ENCODE measurements at regions not wholly inside any gene's neighbourhood (a gene's known extent, or its start where the extent isn't known, plus 50 kb on each side); places are given as distances from the start of the nearest gene placed in this dataset.

GRCh38 chr9:109925799-109926198 is 145.8 kb downstream of the PALM2AKAP2 start:
- CTCF ChIA-PET, result no interaction called here

DNA sequence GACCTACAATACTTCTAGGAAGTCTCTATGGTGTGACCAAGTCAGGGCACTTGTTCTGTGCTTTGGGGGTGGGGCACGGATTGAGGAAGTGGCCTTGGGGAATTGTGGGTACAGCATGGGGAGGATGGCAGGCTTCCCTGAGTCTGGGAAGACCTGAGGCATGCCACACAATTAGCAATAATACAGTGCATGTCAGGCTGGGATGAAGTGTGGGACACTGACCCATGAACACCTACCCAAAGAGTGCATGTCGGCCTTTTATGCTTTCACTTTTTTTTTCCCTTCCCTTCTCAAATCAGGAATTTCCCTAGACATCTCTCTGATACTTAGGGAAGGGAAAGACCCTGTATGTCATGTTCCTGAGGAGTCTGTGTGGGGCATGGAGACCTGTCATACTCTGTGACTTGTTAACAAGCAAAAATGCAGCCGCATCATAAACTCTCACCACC is 146.4 kb downstream of the PALM2AKAP2 start:
- no peak for TF ChIP-seq FOXA1 (IDR thresholded peaks at IDR 0.05)
- TF ChIP-seq ELF4 (IDR thresholded peaks at IDR 0.05), result no peak
- no peak for TF ChIP-seq ARNT (IDR thresholded peaks at IDR 0.05)
- no peak for TF ChIP-seq SP1 (IDR thresholded peaks at IDR 0.05)
- TF ChIP-seq TARDBP (IDR thresholded peaks at IDR 0.05), result no peak
- no peak for TF ChIP-seq SUZ12 (IDR thresholded peaks at IDR 0.05)
- TF ChIP-seq LEF1 (IDR thresholded peaks at IDR 0.05; ENCODE audit: borderline replicate concordance), result no peak
- no peak for TF ChIP-seq ZNF384 (IDR thresholded peaks at IDR 0.05)
- TF ChIP-seq NFRKB (IDR thresholded peaks at IDR 0.05), result no peak
- no peak for TF ChIP-seq L3MBTL2 (conservative IDR thresholded peaks at IDR 0.05)
- TF ChIP-seq, protein P1, sequence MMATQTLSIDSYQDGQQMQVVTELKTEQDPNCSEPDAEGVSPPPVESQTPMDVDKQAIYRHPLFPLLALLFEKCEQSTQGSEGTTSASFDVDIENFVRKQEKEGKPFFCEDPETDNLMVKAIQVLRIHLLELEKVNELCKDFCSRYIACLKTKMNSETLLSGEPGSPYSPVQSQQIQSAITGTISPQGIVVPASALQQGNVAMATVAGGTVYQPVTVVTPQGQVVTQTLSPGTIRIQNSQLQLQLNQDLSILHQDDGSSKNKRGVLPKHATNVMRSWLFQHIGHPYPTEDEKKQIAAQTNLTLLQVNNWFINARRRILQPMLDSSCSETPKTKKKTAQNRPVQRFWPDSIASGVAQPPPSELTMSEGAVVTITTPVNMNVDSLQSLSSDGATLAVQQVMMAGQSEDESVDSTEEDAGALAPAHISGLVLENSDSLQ (IDR thresholded peaks at IDR 0.05), result no peak
- no peak for TF ChIP-seq CTBP1 (IDR thresholded peaks at IDR 0.05; ENCODE audit: borderline replicate concordance)
- TF ChIP-seq FOXK2 (IDR thresholded peaks at IDR 0.05), result no peak
- no peak for TF ChIP-seq BHLHE40 (IDR thresholded peaks at IDR 0.05; ENCODE audit: borderline replicate concordance)
- no peak for TF ChIP-seq FOXM1 (IDR thresholded peaks at IDR 0.05; ENCODE audit: borderline replicate concordance)
- no peak for TF ChIP-seq HDGF (IDR thresholded peaks at IDR 0.05; ENCODE audit: borderline replicate concordance)
- CTCF ChIA-PET, result interaction anchor here (0.6 kb wide), 1 partner anchor 9 kb away, joined by 7 read pairs; no protein-coding TSS in a partner anchor
- no peak for DNase-seq (ENCODE audit: extremely low spot score)
- POLR2A ChIA-PET, result no interaction called here

More at GRCh38 chr9:109925799-109926198, 145.8 kb downstream of the PALM2AKAP2 start:
- TF ChIP-seq SUZ12 (IDR thresholded peaks at IDR 0.05) (no peak), FOXA1 (IDR thresholded peaks at IDR 0.05) (no peak), FOXM1 (IDR thresholded peaks at IDR 0.05; ENCODE audit: borderline replicate concordance) (no peak), FOXK2 (IDR thresholded peaks at IDR 0.05) (no peak), L3MBTL2 (conservative IDR thresholded peaks at IDR 0.05) (no peak), ZNF384 (IDR thresholded peaks at IDR 0.05) (no peak), NFRKB (IDR thresholded peaks at IDR 0.05) (no peak), ARNT (IDR thresholded peaks at IDR 0.05) (no peak), ELF4 (IDR thresholded peaks at IDR 0.05) (no peak), TARDBP (IDR thresholded peaks at IDR 0.05) (no peak), LEF1 (IDR thresholded peaks at IDR 0.05; ENCODE audit: borderline replicate concordance) (no peak)
- DNase-seq (ENCODE audit: extremely low spot score), result no peak
- POLR2A ChIA-PET, result no interaction called here

- POLR2A ChIA-PET, result no interaction called here
- DNase-seq (ENCODE audit: extremely low spot score), result no peak
- CTCF ChIA-PET, result no interaction called here
- no peak for TF ChIP-seq ELF4 (IDR thresholded peaks at IDR 0.05)
These were observed 151.6 kb downstream of the PALM2AKAP2 start for GRCh38 chr9:109931623-109932022.

- ChIA-PET CTCF (interaction anchor here (0.6 kb wide), 1 partner anchor 115 kb away, joined by 4 read pairs; no protein-coding TSS in a partner anchor), POLR2A (no interaction called here)
- TF ChIP-seq L3MBTL2 (conservative IDR thresholded peaks at IDR 0.05) (no peak), ARNT (IDR thresholded peaks at IDR 0.05) (no peak), FOXA1 (IDR thresholded peaks at IDR 0.05) (no peak), ZNF384 (IDR thresholded peaks at IDR 0.05) (no peak), TARDBP (IDR thresholded peaks at IDR 0.05) (no peak), FOXK2 (IDR thresholded peaks at IDR 0.05) (no peak), CTBP1 (IDR thresholded peaks at IDR 0.05; ENCODE audit: borderline replicate concordance) (no peak)
- DNase-seq (ENCODE audit: extremely low spot score), result no peak
These were observed 154.3 kb downstream of the PALM2AKAP2 start for GRCh38 chr9:109934136-109934856.

GRCh38 chr9:109934857-109935215 is 154.8 kb downstream of the PALM2AKAP2 start:
- POLR2A ChIA-PET, result no interaction called here
- no peak for DNase-seq (ENCODE audit: extremely low spot score)
- TF ChIP-seq ARNT (IDR thresholded peaks at IDR 0.05) (no peak), CTBP1 (IDR thresholded peaks at IDR 0.05; ENCODE audit: borderline replicate concordance) (no peak), NFRKB (IDR thresholded peaks at IDR 0.05) (no peak), FOXA1 (IDR thresholded peaks at IDR 0.05) (no peak), BHLHE40 (IDR thresholded peaks at IDR 0.05; ENCODE audit: borderline replicate concordance) (no peak), SP1 (IDR thresholded peaks at IDR 0.05) (no peak), FOXM1 (IDR thresholded peaks at IDR 0.05; ENCODE audit: borderline replicate concordance) (no peak)
- CTCF ChIA-PET, result no interaction called here

GRCh38 chr9:109935406-109936087 is 155.5 kb downstream of the PALM2AKAP2 start:
- TF ChIP-seq LEF1 (IDR thresholded peaks at IDR 0.05; ENCODE audit: borderline replicate concordance) (no peak), TARDBP (IDR thresholded peaks at IDR 0.05) (no peak)
- ChIA-PET POLR2A (no interaction called here), CTCF (no interaction called here)
- DNase-seq (ENCODE audit: extremely low spot score), result no peak

DNA sequence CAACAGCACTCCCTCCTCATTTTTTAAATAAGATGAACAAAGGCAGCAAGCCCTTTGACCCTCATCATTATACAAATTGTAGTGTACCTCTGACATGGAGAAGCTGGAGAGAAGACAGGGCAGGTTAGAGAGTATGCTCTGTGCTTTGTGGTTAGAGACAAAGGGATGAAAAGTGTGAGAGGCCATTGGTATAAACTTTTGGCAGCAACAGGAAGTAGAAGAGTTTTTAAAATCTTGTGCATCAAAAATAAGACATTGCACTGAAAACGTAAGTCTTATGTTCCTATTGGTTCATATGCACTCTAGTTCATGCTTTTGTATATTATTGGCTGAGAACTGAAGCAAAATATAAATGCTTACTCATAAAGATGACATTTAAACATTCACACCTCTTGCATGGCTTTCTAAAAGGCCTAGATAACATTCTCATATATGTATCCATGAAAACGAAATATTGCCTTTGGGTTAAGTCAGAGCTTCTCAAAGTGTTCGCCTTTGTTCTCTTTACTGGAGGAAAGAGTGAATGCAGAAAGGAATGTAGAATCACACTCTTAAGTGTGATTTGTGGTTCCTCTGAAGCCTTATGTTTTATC is 158.0 kb downstream of the PALM2AKAP2 start:
- no peak for DNase-seq (ENCODE audit: extremely low spot score)
- no peak for TF ChIP-seq FOXK2 (IDR thresholded peaks at IDR 0.05)
- no peak for TF ChIP-seq TARDBP (IDR thresholded peaks at IDR 0.05)
- ChIA-PET POLR2A (no interaction called here), CTCF (no interaction called here)
